ENCODE measurements at regions not wholly inside any gene's neighbourhood (a gene's known extent, or its start where the extent isn't known, plus 50 kb on each side); places are given as distances from the start of the nearest gene placed in this dataset.

DNA sequence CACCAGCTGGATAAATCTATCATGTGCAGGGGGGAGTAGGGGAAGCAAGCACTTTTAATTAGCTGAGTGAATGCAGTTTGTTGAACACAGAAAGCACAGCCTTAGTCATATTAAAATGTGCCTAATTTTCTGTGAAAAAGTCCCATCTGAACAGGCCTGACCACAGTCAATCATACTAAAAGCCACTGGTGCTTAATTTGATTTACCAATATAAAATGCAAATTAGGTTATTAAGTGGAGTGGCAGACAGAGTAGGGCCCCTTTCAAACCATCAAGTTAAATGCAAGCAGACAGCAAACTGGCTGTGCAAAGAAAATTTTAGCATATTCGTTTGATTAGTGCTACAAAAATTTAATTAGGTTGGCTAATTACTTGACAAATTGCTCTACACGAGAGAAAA, 176.1 kb downstream of the ISL1 start:
- no peak for DNase-seq (ENCODE audit: low read depth, low spot score)

GRCh38 chr5:51559921-51560658, 176.8 kb downstream of the ISL1 start:
- DNase-seq (ENCODE audit: low read depth, low spot score): no peak

- no peak for DNase-seq (ENCODE audit: low read depth, low spot score)
Observed at GRCh38 chr5:51566953-51567352, 183.7 kb downstream of the ISL1 start.

GRCh38 chr5:51567636-51568035, 184.4 kb downstream of the ISL1 start:
- no peak for DNase-seq (ENCODE audit: low read depth, low spot score)

DNA sequence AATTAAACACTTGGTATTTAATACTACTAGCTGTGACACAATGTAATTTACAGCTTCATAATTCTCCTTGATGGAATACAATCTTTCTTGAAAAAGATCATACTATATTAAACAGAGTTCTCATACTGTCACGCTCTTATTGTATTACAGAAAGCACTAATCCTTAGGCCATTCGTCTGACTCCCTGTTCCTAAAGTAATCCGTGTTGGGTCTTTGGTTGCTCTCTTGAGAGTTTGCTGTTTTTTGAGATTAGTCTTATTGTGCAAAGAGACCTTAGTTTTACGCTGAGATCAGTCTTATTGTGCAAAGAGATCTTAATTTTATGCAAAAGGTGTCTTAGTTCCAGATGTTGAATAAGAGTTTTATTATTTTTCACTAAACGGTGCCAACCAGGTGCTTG, 190.6 kb downstream of the ISL1 start:
- no peak for DNase-seq (ENCODE audit: low read depth, low spot score)

- no peak for DNase-seq (ENCODE audit: low read depth, low spot score)
Observed at GRCh38 chr5:51582871-51583394, 199.7 kb downstream of the ISL1 start.

DNA sequence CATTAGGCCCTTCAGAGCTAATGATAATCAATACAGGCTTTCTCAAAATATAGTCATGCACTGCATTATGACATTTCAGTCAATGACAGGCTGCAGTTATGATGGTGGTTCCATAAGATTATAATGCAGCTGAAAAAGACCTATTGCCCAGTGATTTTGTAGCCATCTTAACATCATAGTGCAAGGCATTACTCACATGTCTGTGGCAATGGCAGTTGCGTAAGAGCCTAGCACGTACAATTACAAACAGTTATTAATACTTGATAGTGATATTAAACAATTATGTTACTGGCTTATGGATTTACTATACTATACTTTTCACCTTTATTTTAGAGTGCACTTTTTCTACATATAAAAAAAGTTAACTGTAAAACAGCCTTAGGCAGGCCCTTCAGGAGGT, 214.8 kb downstream of the ISL1 start:
- DNase-seq (ENCODE audit: low read depth, low spot score): no peak

GRCh38 chr5:51599587-51599986, 216.3 kb downstream of the ISL1 start:
- DNase-seq (ENCODE audit: low read depth, low spot score): no peak

DNA sequence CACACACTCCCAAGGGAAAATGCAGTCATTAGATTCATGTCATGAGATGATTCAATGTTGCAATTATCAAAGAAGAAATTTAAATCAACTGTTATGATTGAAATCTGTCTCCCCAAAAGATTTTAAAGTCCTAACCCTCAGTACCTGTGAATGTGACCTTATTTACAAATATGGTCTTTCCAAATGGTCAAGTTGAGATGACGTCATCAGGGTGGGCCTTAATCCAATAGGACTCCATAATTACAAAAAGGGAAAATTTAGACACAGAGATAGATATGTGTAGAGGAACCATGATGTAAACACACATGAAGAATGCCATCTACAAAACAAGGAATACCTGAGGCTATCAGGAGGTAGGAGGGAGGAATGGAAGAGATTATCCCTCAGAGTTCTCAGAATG, 221.1 kb downstream of the ISL1 start:
- DNase-seq (ENCODE audit: low read depth, low spot score): no peak

GRCh38 chr5:51606921-51607320, 223.7 kb downstream of the ISL1 start:
- no peak for DNase-seq (ENCODE audit: low read depth, low spot score)

- DNase-seq (ENCODE audit: low read depth, low spot score): no peak
Observed at GRCh38 chr5:51618234-51618633, 235.0 kb downstream of the ISL1 start.

- peak; percentile 45 for DNase-seq (ENCODE audit: low read depth, low spot score)
Observed at GRCh38 chr5:51621156-51621555, 237.9 kb downstream of the ISL1 start.

DNA sequence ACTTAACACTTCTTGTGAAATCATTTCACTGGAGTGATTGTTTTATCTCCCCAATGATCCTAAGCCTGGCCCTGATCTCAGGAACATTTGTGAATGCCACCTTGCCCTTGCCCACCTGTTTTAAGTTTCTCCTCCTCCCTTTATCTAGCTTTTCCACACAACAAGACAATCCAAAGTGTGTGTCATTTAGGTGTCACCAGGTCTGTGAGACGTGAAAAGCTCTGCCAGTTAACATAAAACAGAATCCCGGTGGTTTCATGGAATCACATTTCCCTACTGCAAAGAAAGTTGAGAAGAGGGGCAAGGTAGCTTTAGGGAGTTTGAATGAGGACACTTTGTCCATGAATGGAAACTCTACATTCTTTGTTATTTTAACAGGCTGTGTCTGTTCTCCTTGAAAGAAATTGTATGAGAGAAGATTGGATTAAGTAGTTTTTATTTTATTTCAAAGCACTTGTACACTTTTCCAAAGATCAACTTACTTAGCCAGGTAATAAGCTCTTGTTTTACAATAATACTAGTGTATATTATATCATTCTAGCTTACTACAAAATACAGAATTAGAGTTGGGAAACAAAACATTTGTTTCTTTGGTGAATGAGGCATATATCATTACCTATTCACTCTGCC, 239.0 kb downstream of the ISL1 start:
- peak; percentile 18 for DNase-seq (ENCODE audit: low read depth, low spot score)

GRCh38 chr5:51625224-51625968, 242.1 kb downstream of the ISL1 start:
- DNase-seq (ENCODE audit: low read depth, low spot score): no peak

GRCh38 chr5:51632027-51632426, 248.8 kb downstream of the ISL1 start:
- no peak for DNase-seq (ENCODE audit: low read depth, low spot score)

DNA sequence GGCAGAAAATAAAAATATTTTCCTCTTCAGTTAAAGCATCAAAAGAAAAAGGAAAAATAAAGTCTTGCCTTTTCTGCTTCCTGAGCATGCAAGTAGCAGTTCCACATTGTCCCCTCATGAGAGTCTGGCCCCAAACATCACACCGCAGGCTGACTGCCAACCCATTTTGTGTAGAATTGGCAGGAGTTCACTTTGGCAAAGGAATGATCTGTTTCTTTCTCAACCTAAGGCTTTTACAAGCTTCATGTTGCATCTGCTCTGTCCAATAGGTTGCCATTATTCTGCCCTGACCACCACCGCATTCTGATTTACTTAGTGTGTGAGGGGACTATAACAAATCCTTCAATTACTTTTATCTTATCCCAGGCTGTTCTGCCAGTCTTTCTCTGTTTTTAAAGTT, 249.5 kb downstream of the ISL1 start:
- DNase-seq (ENCODE audit: low read depth, low spot score): no peak

GRCh38 chr5:51636973-51637372, 253.7 kb downstream of the ISL1 start:
- peak; percentile 47 for DNase-seq (ENCODE audit: low read depth, low spot score)

DNA sequence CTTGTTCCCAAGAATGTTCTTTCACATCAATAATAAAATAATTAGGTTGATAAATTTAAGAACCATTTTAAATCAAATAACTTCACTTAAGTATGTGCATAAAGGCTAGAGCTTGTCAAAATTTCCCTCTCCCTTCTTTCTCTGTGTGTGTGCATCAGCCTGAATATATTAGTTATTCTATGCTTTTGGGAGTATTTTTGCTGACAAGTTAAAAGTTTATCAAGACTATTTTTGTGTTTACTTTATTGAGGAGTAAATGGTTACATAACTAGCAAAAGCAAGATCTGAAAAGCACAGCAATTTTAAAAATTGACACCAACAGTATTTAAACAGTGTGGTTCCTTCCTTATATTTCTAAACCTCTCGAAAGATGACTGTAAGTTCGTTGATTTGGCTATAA, 261.7 kb downstream of the ISL1 start:
- no peak for DNase-seq (ENCODE audit: low read depth, low spot score)

DNA sequence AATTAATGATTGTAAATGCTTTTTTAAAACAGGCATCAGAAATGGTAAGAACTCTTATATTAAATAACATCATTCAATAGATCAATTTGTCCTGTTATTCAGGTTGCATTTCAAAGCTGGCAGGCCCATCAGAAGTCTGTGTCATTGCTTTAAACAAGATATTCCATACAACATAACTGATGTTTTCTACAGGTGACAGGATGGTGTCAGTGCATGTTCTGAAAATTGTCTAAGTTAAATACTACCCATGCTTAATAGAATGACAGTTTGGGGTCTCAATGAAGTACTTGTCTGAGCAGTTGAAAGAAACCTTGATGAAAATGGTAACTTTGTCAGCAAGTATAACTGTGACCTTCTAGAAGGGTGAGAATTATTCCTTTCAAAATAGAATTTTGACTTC, 263.2 kb downstream of the ISL1 start:
- DNase-seq (ENCODE audit: low read depth, low spot score): no peak

DNA sequence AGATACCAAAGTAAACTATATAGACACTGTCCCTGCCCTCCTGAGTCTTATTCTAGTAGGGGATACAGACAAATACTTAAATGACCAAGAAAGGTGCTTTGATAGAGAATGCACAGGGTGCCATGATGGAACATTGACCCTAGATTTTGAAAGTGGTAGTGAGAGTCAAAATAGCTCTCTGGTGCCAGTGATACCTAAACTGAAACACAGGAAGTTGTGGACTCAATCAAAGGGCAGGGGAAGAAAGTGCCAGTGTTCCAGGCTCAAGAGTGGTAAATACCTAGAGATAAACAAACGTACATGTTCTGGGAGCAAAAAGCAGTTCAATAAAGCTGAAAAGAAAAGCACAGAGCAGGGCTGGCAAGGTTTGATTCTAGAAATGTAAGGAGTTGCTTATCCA, 267.6 kb downstream of the ISL1 start:
- DNase-seq (ENCODE audit: low read depth, low spot score): no peak

DNA sequence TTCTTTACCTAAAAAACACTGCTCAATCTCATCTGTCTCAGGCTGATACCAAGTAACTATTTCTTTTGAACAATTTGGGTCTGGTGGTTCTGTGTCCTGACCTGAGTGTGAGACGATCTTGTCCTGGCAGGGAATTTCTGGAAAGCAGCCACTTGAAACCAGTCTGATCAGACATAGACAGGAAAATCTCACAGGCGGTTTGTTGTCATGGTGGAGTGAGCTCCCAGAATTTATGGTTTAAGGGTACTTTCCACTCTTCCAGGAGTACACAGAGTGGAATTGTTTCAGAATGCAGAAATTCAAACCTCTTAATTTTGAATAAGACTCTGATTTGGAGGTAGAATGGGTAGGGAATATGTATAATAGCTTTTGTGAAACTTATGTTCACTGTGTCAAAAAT, 268.2 kb downstream of the ISL1 start:
- no peak for DNase-seq (ENCODE audit: low read depth, low spot score)

- no peak for DNase-seq (ENCODE audit: low read depth, low spot score)
Observed at GRCh38 chr5:51651889-51652288, 268.6 kb downstream of the ISL1 start.

DNA sequence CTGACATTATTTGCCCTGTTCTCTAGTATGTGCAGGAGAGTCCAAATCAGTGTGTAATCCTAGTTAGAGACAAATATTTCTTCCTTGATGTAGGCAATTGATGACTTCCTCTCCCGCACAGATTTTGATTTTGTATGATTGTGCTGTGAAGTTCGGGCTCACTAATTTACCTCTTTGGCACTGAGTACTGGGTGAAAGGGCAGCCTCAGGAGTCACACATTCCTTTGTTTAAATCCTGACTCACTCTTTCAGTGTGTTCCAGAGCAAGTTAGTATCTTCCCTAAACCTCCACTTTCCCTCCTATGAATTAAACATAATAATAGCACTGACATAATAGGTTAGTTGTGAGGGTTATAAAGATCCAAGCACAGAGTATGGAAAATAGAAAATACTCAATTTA, 269.7 kb downstream of the ISL1 start:
- DNase-seq (ENCODE audit: low read depth, low spot score): no peak
